ENCODE measurements at regions not wholly inside any gene's neighbourhood (a gene's known extent, or its start where the extent isn't known, plus 50 kb on each side); places are given as distances from the start of the nearest gene placed in this dataset.

- no peak for DNase-seq (ENCODE audit: low spot score)
Measured at GRCh38 chr16:63372283-63372682, 1336.0 kb upstream of the CDH8 start.

DNA sequence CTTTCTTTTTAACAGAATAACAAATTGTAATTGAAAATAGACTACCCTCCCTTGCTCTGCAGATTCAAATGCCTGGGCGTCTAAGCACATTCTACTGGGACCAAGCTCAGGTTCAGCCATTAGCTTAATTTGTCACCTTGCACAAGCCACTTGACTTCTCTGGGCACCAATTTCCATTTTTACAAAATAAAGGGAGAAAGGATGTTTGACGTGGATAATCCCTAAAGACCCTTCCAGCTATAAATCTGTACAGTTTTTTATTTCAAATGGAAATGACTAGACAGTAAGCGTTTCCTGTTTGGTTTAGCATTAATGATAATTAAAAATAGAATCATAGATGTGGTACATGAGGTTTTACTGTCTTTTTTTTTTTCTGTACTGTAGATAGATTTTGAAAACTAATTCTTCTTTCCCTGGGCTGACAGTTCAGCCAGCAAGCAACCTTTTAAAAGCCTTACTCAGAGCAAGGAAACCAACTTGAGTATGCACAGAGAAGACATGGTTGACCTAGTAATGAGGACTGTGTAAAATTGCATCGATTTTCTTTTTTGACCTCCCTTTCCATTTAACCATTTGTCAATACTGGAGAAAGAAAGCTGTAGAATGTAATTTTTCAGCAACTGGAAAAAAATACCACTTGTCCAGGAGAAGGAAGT, 1329.5 kb upstream of the CDH8 start:
- DNase-seq (ENCODE audit: low spot score): no peak

- DNase-seq (ENCODE audit: low spot score): peak; percentile 25
Measured at GRCh38 chr16:63363738-63364137, 1327.5 kb upstream of the CDH8 start.

DNA sequence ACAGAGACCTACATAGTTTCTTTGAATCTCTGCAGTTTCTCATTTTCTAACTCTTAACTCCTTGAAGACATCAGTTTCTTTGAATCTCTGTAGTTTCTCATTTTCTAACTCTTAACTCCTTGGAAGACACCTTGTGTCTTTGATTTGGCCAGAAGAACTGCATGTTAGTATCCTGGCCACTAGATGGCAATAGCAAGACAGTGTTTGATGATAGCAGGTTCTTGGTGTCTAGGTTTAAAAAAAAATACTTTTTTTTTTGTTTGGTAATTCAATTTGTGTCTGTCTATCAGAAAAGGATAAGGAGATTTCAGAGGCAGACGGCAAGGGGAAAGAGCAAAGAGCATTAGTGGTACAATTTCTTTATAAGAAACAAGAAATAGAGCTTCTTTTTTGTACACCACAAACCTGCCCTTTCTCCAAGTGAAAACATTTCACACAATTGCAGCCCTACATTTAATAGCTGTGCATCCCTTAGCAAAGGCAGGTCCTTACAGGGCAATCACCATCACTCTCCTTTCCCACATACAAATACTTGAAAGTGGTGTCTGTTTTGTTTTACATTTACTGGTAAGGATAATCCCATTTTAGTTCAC, 1324.9 kb upstream of the CDH8 start:
- peak; percentile 17 for DNase-seq (ENCODE audit: low spot score)

GRCh38 chr16:63349961-63350360, 1313.7 kb upstream of the CDH8 start:
- no peak for DNase-seq (ENCODE audit: low spot score)

GRCh38 chr16:63346000-63346399, 1309.8 kb upstream of the CDH8 start:
- DNase-seq (ENCODE audit: low spot score): no peak

GRCh38 chr16:63337264-63337663, 1301.0 kb upstream of the CDH8 start:
- no peak for DNase-seq (ENCODE audit: low spot score)

DNA sequence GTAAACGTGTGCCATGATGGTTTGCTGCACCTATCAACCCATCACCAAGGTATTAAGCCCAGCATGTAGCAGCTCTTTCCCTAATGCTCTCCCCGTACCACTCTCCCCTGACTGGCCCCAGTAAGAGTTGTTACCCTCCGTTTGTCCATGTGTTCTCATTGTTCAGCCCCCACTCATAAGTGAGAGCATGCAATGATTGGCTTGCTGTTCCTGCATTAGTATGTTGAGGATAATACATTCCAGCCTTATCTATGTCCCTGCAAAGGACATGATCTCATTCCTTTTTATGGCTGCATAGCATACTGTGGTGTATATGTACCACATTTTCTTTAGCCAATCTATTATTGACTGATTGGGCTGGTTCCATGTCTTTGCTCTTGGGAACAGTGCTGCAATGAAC, 1294.9 kb upstream of the CDH8 start:
- no peak for DNase-seq (ENCODE audit: low spot score)

- no peak for DNase-seq (ENCODE audit: low spot score)
Measured at GRCh38 chr16:63326736-63327339, 1290.6 kb upstream of the CDH8 start.

- no peak for DNase-seq (ENCODE audit: low spot score)
Measured at GRCh38 chr16:63323722-63324705, 1287.8 kb upstream of the CDH8 start.

DNA sequence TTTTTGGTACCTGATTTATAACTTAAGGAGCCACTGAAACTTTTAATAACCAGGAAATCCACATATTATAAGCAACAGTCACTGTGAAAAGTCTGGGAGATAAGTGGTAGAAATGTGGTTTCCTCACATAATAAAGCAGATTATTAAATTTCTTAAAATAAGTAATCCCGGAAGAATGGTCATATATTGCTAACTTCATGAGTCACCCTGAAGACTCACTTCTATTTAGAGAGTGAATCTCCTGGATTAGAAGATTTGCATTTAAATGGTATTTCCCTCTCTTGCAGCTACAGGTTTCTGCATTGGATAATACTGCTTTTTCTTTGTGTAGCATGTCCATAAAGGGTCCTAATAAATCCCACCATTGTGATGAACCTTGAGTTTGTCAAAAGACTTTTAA, 1286.8 kb upstream of the CDH8 start:
- no peak for DNase-seq (ENCODE audit: low spot score)

DNA sequence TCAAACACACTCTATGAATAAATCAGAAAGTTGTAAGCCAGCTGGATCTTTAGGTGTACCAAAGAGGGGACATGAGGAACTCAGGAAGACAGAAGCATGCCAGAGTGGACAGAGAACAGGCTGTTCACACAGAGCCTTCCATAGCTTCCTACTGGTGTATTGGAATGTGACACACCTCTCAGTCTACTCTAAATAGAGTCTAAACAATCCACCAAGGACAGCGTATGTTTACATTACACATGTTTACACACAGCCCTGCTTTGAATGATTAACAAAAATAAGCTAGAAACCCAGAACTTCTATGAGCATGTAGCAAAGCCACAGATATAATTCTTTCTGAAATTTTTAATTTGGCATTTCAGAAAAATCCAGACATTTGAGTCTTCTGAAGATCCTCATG, 1279.0 kb upstream of the CDH8 start:
- DNase-seq (ENCODE audit: low spot score): peak; percentile 39

GRCh38 chr16:63312346-63312745, 1276.1 kb upstream of the CDH8 start:
- DNase-seq (ENCODE audit: low spot score): no peak

GRCh38 chr16:63311313-63311712, 1275.1 kb upstream of the CDH8 start:
- no peak for DNase-seq (ENCODE audit: low spot score)

GRCh38 chr16:63302811-63303210, 1266.6 kb upstream of the CDH8 start:
- DNase-seq (ENCODE audit: low spot score): no peak

- DNase-seq (ENCODE audit: low spot score): no peak
Measured at GRCh38 chr16:63301349-63301748, 1265.1 kb upstream of the CDH8 start.

GRCh38 chr16:63298993-63299392, 1262.8 kb upstream of the CDH8 start:
- DNase-seq (ENCODE audit: low spot score): no peak

DNA sequence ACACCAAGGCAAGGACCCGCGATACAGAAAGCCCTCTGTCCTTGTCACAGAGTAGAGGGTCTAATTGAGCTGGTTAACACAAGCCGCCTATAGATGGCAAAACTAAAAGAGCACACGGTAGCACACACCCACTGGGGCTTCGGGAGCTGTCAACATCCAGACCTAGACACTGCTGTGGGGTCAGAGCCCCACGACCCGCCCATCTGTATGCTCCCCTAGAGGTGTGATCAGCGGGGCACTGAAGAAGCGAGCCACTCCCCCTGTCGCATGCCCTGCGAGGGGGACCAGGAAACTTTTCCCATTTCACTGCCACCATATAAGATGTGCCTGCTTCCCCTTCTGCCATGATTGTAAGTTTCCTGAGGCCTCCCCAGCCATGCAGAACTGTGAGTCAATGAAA, 1255.8 kb upstream of the CDH8 start:
- no peak for DNase-seq (ENCODE audit: low spot score)

- DNase-seq (ENCODE audit: low spot score): peak; percentile 23
Measured at GRCh38 chr16:63289834-63290460, 1253.7 kb upstream of the CDH8 start.

DNA sequence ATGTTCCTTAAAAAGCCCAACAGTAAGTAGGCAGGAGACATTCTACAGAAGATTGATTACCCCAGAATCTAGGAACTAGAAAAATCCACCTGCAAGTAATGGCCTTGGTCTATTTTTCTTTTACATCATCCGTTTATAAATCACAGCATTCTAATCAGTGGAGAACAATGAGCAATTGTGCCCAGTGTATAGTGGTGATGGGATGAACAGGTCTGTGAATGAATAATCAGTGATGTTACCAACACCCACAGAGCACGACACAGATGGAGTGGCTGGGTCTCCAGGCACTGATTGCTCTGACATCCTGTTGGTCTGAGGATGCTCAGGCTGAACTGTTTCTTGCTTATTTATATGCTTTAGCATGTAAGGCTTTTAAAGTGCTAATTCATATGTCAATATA, 1251.2 kb upstream of the CDH8 start:
- no peak for DNase-seq (ENCODE audit: low spot score)

- no peak for DNase-seq (ENCODE audit: low spot score)
Measured at GRCh38 chr16:63283721-63284120, 1247.5 kb upstream of the CDH8 start.

DNA sequence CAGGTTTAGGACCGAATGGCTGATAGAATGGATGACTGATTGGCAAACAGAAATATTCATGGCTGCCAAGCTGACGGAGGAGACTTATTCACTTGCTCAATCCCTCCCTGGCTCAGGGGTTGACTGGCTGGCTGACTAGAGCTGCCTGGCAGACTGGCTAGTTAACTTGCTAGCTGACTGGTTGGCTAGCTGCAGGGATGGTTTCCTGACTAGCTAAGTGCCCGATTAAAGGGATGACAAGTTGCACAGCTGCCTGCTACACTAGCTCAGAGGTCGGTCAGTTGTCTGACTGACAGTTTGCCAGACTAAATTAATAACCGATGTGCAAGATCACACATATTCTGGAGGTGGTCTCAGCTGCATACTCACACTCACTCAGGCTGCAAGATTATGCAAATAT, 1208.4 kb upstream of the CDH8 start:
- DNase-seq (ENCODE audit: low spot score): no peak

Measured in mucosa of gallbladder (tissue), 1 donor.